ENCODE measurements at regions not wholly inside any gene's neighbourhood (a gene's known extent, or its start where the extent isn't known, plus 50 kb on each side); places are given as distances from the start of the nearest gene placed in this dataset.

DNA sequence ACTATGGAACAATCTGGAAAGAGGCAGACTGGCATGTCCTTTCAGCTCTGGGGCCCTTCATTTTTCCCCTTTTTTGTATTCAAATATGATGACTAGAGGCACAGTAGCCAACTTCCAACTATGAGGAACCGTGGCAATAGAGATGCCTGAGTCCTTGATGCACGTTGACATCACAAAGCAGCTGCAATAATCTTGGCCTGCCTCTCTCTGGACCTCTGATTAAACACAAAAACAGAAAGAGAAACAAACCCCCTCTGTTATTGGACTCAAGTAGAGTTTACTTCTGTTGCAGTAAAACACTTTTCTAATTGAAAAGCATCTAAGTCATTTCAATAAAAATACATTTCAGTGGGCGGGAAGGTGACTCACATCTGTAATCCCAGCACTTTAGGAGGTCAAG lies 122.2 kb upstream of the GRAMD2B start:
- intact Hi-C loops (cut with DNase I): no loop called here
- Histone ChIP-seq H3K27me3 (no peaks in the 10 kb centered on the region), H3K36me3 (no peaks in the 10 kb centered on the region), H3K4me3 (no peak overlapping the region), H3K27ac (no peak overlapping the region), H3K4me1 (no peaks in the 10 kb centered on the region), H3K9me3 (peaks cover 0 to 18% (median 0%) of the 10 kb centered on the region in 12 donors)
- 74 to 78% (median 76%) methylated on average over 3 of the region's 3 CpGs for whole genome bisulfite sequencing, 4 donors
- DNase-seq: no peak
- no peak for TF ChIP-seq POLR2A (IDR thresholded peaks at IDR 0.05)
- TF ChIP-seq, protein P1, sequence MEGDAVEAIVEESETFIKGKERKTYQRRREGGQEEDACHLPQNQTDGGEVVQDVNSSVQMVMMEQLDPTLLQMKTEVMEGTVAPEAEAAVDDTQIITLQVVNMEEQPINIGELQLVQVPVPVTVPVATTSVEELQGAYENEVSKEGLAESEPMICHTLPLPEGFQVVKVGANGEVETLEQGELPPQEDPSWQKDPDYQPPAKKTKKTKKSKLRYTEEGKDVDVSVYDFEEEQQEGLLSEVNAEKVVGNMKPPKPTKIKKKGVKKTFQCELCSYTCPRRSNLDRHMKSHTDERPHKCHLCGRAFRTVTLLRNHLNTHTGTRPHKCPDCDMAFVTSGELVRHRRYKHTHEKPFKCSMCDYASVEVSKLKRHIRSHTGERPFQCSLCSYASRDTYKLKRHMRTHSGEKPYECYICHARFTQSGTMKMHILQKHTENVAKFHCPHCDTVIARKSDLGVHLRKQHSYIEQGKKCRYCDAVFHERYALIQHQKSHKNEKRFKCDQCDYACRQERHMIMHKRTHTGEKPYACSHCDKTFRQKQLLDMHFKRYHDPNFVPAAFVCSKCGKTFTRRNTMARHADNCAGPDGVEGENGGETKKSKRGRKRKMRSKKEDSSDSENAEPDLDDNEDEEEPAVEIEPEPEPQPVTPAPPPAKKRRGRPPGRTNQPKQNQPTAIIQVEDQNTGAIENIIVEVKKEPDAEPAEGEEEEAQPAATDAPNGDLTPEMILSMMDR (IDR thresholded peaks at IDR 0.05): no peak
- ATAC-seq: no peak

DNA sequence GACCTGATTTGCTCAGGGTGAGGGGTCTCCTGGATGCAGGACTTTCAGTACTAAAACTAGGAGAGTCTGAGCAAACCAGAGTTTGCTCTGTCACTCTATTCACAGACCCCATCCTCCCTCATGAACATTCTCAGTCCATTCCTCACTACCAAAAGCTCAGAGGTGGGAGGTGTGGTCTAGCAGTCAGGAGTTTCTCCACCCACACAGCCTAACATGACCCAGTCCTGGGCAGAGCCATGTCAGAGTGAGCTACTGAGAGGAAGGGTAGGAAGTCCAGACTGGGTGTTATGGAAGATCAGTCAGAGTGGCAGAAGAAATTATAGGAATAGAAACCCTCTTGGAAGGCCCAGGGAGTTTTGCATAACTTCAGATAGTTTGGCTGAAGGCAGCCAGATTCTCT lies 113.3 kb upstream of the GRAMD2B start:
- peaks cover 0 to 7% (median 0%) of the 10 kb centered on the region in 12 donors for H3K9me3 ChIP-seq
- TF ChIP-seq POLR2A (IDR thresholded peaks at IDR 0.05): no peak
- TF ChIP-seq, protein P1 (IDR thresholded peaks at IDR 0.05): no peak
- H3K36me3 ChIP-seq: no peaks in the 10 kb centered on the region
- H3K27me3 ChIP-seq: no peaks in the 10 kb centered on the region
- ATAC-seq (no peak), DNase-seq (no peak)
- no peaks in the 10 kb centered on the region for H3K4me1 ChIP-seq
- H3K4me3 ChIP-seq: no peak overlapping the region
- intact Hi-C loops (cut with DNase I): no loop called here
- no peak overlapping the region for H3K27ac ChIP-seq

DNA sequence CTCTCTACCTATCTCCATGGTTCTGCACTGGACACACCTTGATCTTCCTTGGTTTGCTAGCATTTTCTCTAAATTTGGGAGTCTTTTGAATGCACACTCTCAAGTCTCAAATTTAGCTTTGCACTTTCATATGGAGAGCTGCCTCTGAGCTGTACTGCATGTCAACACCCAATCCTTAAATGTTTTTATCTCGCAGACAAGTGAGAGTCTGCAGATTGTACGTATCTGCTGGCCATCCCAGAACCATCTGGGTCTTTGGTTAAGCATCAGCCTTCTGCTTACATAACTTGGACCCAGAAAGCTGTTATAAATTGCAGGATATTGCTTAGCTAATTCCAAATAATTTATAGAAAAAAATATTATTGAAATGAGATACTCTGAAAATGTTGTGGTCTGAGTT lies 111.4 kb upstream of the GRAMD2B start:
- Histone ChIP-seq H3K4me3 (no peak overlapping the region), H3K27me3 (no peaks in the 10 kb centered on the region), H3K9me3 (no peaks in the 10 kb centered on the region), H3K4me1 (no peaks in the 10 kb centered on the region), H3K27ac (no peak overlapping the region), H3K36me3 (no peaks in the 10 kb centered on the region)
- ATAC-seq (no peak), DNase-seq (no peak)
- WGBS, 4 donors: 25 to 39% (median 29%) methylated on average over 2 of the region's 2 CpGs
- intact Hi-C loops (cut with DNase I): no loop called here
- no peak for TF ChIP-seq POLR2A (IDR thresholded peaks at IDR 0.05)
- TF ChIP-seq, protein P1 (IDR thresholded peaks at IDR 0.05): no peak

DNA sequence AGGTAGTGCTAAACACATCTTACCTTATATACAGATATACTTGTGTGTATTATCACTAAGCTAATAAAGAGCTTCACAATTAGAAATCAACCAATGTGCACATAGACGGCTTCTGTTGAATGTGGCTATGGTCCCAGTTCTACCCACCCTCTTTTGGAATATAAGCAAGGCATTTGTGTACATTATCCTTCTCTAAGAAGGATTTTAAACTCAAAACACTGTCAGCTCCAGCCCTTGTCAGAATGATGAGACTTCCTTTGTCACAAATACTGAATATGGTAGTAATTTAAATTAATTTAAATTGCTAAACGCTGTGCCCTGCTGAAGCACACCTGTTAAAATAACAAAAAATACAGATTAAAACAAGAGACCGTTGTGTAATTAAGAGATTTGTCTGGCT lies 107.9 kb upstream of the GRAMD2B start:
- H3K27me3 ChIP-seq: no peaks in the 10 kb centered on the region
- ATAC-seq (no peak), DNase-seq (no peak)
- no peak overlapping the region for H3K27ac ChIP-seq
- TF ChIP-seq, protein P1 (IDR thresholded peaks at IDR 0.05): no peak
- no peak for TF ChIP-seq POLR2A (IDR thresholded peaks at IDR 0.05)
- no peaks in the 10 kb centered on the region for H3K36me3 ChIP-seq
- no peaks in the 10 kb centered on the region for H3K9me3 ChIP-seq
- intact Hi-C loops (cut with DNase I): no loop called here
- H3K4me1 ChIP-seq: no peaks in the 10 kb centered on the region
- WGBS, 4 donors: 82 to 89% (median 86%) methylated on average over 3 of the region's 3 CpGs
- no peak overlapping the region for H3K4me3 ChIP-seq
